SK-N-SH (cell line): ENCODE measurements at regions not wholly inside any gene's neighbourhood (a gene's known extent, or its start where the extent isn't known, plus 50 kb on each side); places are given as distances from the start of the nearest gene placed in this dataset.

Experiments used
- CTCF ChIA-PET: fragments of 300-600, 350-600 bp; formaldehyde crosslinking; extraction: SDS; loops from one replicate; lab custom pipeline; 2021; lab: Yijun Ruan, JAX
- POLR2A ChIA-PET: fragments of 350-600 bp; sonication (Branson Sonifier 250); formaldehyde crosslinking; extraction: SDS; loops from one replicate; lab custom pipeline; 2020; ENCODE audit warnings: antibody characterized with exemption, inconsistent platforms; lab: Yijun Ruan, JAX
- DNase-seq: peaks from one replicate; pipeline ENCODE4 v3.0.0; 2012
- H2AFZ ChIP-seq: fragments of 200-600 bp; sonication (generic); 2 replicates; pipeline ENCODE4 v1.8.1; 2016; ENCODE audit warnings: antibody characterized with exemption, mild to moderate bottlenecking, low read depth
- H3F3A ChIP-seq: fragments of 200-600 bp; sonication (generic); replicated peaks from 2 replicates; pipeline ENCODE3; 2016; ENCODE audit warnings: antibody characterized with exemption, mild to moderate bottlenecking; ENCODE audit not compliant: insufficient read depth
- H3K27ac ChIP-seq, 2 experiments: fragments of 200-500 bp in 1 of 2; fragments of 200-600 bp in 1 of 2; sonication (Bioruptor generic) in 1 of 2; sonication (generic), shearing (Covaris generic) in 1 of 2; 2 replicates each; pipeline versions ENCODE4 v1.5.1 to v1.6.1; 2014 to 2016; ENCODE audit warnings: low read depth in 2 of 2, inconsistent platforms in 1 of 2, low read length in 1 of 2, mild to moderate bottlenecking in 1 of 2, mixed read lengths in 1 of 2
- H3K27me3 ChIP-seq: fragments of 200-600 bp; sonication (generic), shearing (Covaris generic); 2 replicates; pipeline ENCODE4 v1.6.1; 2016; ENCODE audit warnings: mixed run types; ENCODE audit not compliant: insufficient read depth
- H3K36me3 ChIP-seq, 2 experiments: fragments of 200-500 bp in 1 of 2; fragments of 200-600 bp in 1 of 2; sonication (Bioruptor generic) in 1 of 2; sonication (generic) in 1 of 2; replicated peaks in 1 of 2; 2 replicates each; pipeline versions ENCODE3 to v1.5.1; 2014 to 2016; ENCODE audit warnings: low read length in 1 of 2, mild to moderate bottlenecking in 1 of 2; ENCODE audit not compliant: insufficient read depth in 2 of 2, control insufficient read depth in 1 of 2
- H3K4me1 ChIP-seq, 2 experiments: fragments of 200-500 bp in 1 of 2; fragments of 200-600 bp in 1 of 2; sonication (Bioruptor generic) in 1 of 2; sonication (generic), shearing (Covaris generic) in 1 of 2; 2 replicates each; pipeline versions ENCODE4 v1.5.1 to v1.6.1; 2014 to 2016; ENCODE audit warnings: low read depth in 1 of 2, low read length in 1 of 2, mixed run types in 1 of 2; ENCODE audit not compliant: insufficient read depth in 2 of 2, control insufficient read depth in 1 of 2
- H3K4me2 ChIP-seq: fragments of 200-600 bp; sonication (generic), shearing (Covaris generic); 2 replicates; pipeline ENCODE4 v1.6.1; 2017; ENCODE audit warnings: mixed run types
- H3K4me3 ChIP-seq, 2 experiments: fragments of 200-500 bp in 1 of 2; fragments of 200-600 bp in 1 of 2; sonication (Bioruptor generic) in 1 of 2; sonication (generic), shearing (Covaris generic) in 1 of 2; 2 replicates each; pipeline versions ENCODE4 v1.5.1 to v1.8.1; 2014 to 2016; ENCODE audit warnings: low read depth in 2 of 2, inconsistent platforms in 1 of 2, low read length in 1 of 2, mild to moderate bottlenecking in 1 of 2, mixed read lengths in 1 of 2, moderate library complexity in 1 of 2
- H3K79me2 ChIP-seq: fragments of 200-600 bp; sonication (generic); 2 replicates; pipeline ENCODE4 v1.8.1; 2017; ENCODE audit warnings: mild to moderate bottlenecking; ENCODE audit not compliant: insufficient read depth
- H3K9ac ChIP-seq: fragments of 200-600 bp; sonication (generic); 2 replicates; pipeline ENCODE4 v1.6.1; 2017; ENCODE audit warnings: mixed run types
- H3K9me2 ChIP-seq: fragments of 200-600 bp; sonication (generic); 2 replicates; pipeline ENCODE4 v1.6.1; 2017; ENCODE audit warnings: mixed run types
- H3K9me3 ChIP-seq: fragments of 200-600 bp; sonication (generic); 2 replicates; pipeline ENCODE4 v1.6.1; 2017; ENCODE audit warnings: mixed run types, mild to moderate bottlenecking, moderate library complexity
- H4K20me1 ChIP-seq: fragments of 200-600 bp; sonication (generic); 2 replicates; pipeline ENCODE4 v1.6.1; 2017; ENCODE audit warnings: mild to moderate bottlenecking, mixed run types; ENCODE audit not compliant: insufficient read depth
- CHD2 ChIP-seq: fragments of 150-350 bp; IDR thresholded peaks from 2 replicates; pipeline ENCODE4 v1.6.1; 2018; ENCODE audit warnings: low read length; ENCODE audit not compliant: partially characterized antibody
- EP300 ChIP-seq, 2 experiments: IDR thresholded peaks; 2 replicates each; pipeline versions ENCODE4 v1.4.0 to v1.6.1; 2012; ENCODE audit warnings: borderline replicate concordance in 1 of 2, low read depth in 1 of 2, low read length in 1 of 2
- FOSL2 ChIP-seq: IDR thresholded peaks from 2 replicates; pipeline ENCODE4 v1.4.0; 2012; ENCODE audit warnings: low read depth, mild to moderate bottlenecking, moderate library complexity, borderline replicate concordance
- FOXM1 ChIP-seq: IDR thresholded peaks from 2 replicates; pipeline ENCODE4 v1.4.0; 2012; ENCODE audit warnings: low read depth, mild to moderate bottlenecking
- GABPA ChIP-seq: IDR thresholded peaks from 2 replicates; pipeline ENCODE4 v1.4.0; 2012; ENCODE audit warnings: low read depth, mild to moderate bottlenecking
- GATA2 ChIP-seq: sonication (generic); formaldehyde crosslinking; IDR thresholded peaks from 2 replicates; pipeline ENCODE4 v1.5.0; 2020; ENCODE audit warnings: mild to moderate bottlenecking, missing genetic modification reagents
- MEF2A ChIP-seq: IDR thresholded peaks from 2 replicates; pipeline ENCODE4 v1.4.0; 2012; ENCODE audit warnings: low read depth, borderline replicate concordance
- MXI1 ChIP-seq: IDR thresholded peaks from 2 replicates; pipeline ENCODE4 v1.6.1; 2012; ENCODE audit warnings: mild to moderate bottlenecking, low read depth, low read length, improper control_type of control experiment
- RAD21 ChIP-seq: IDR thresholded peaks from 2 replicates; pipeline ENCODE4 v1.6.1; 2012; ENCODE audit warnings: mild to moderate bottlenecking, low read length
- RCOR1 ChIP-seq: fragments of 150-350 bp; IDR thresholded peaks from 2 replicates; pipeline ENCODE4 v1.6.1; 2017; ENCODE audit warnings: antibody characterized with exemption, low read length
- RFX5 ChIP-seq: IDR thresholded peaks from 2 replicates; pipeline ENCODE4 v1.6.1; 2012; ENCODE audit warnings: mild to moderate bottlenecking, improper control_type of control experiment, low read length
- SIN3A ChIP-seq: IDR thresholded peaks from 2 replicates; pipeline ENCODE4 v1.6.1; 2012; ENCODE audit warnings: low read depth, mild to moderate bottlenecking, low read length, moderate library complexity, borderline replicate concordance
- SMC3 ChIP-seq: IDR thresholded peaks from 2 replicates; pipeline ENCODE4 v1.6.1; 2012; ENCODE audit warnings: low read depth, low read length, improper control_type of control experiment
- TAF1 ChIP-seq: IDR thresholded peaks from 2 replicates; pipeline ENCODE4 v1.6.1; 2012; ENCODE audit warnings: low read depth, mild to moderate bottlenecking, low read length, moderate library complexity, borderline replicate concordance
- TEAD4 ChIP-seq: IDR thresholded peaks from 2 replicates; pipeline ENCODE4 v1.4.0; 2012; ENCODE audit warnings: mild to moderate bottlenecking, borderline replicate concordance; ENCODE audit not compliant: insufficient read depth
- WGBS: methylation state at CpG from one replicate; pipeline ENCODE4 v1.1.6; 2017; ENCODE audit warnings: low lambda C conversion rate; 5-methylcytosine and 5-hydroxymethylcytosine counted together
- TF ChIP-seq, protein P1 (sequence below): IDR thresholded peaks from 2 replicates; pipeline ENCODE4 v1.4.0; 2012; ENCODE audit warnings: low read depth
- TF ChIP-seq, protein P2 (sequence below): fragments of 200-600 bp; sonication (generic); IDR thresholded peaks from 2 replicates; pipeline ENCODE4 v1.6.1; 2017; ENCODE audit warnings: antibody characterized with exemption, mild to moderate bottlenecking, moderate library complexity

GRCh38 chr10:90484518-90484917 is 373.3 kb downstream of the HTR7 start:
- TF ChIP-seq FOXM1: no peak
- no peak for TF ChIP-seq RFX5
- TF ChIP-seq, protein P1, sequence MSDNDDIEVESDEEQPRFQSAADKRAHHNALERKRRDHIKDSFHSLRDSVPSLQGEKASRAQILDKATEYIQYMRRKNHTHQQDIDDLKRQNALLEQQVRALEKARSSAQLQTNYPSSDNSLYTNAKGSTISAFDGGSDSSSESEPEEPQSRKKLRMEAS: no peak
- H3K9me3 ChIP-seq: no peaks in the 10 kb centered on the region
- H3K4me3 ChIP-seq: no peak overlapping the region
- no peak overlapping the region for H3K27ac ChIP-seq
- CTCF ChIA-PET: no interaction called here
- H3K4me2 ChIP-seq: no peak overlapping the region
- no peaks in the 10 kb centered on the region for H3F3A ChIP-seq
- no peaks in the 10 kb centered on the region for H3K36me3 ChIP-seq
- no peaks in the 10 kb centered on the region for H3K79me2 ChIP-seq
- POLR2A ChIA-PET: no interaction called here
- H3K4me1 ChIP-seq: no peaks in the 10 kb centered on the region
- no peak overlapping the region for H2AFZ ChIP-seq
- H3K9me2 ChIP-seq: no peaks in the 10 kb centered on the region
- H4K20me1 ChIP-seq: no peaks in the 10 kb centered on the region
- no peak for DNase-seq
- WGBS: 11% methylated on average over 3 of the region's 3 CpGs
- H3K27me3 ChIP-seq: 0 out of 2 replicates have a peak, but pooled peaks cover 6% of the 10 kb centered on the region
- no peak overlapping the region for H3K9ac ChIP-seq

DNA sequence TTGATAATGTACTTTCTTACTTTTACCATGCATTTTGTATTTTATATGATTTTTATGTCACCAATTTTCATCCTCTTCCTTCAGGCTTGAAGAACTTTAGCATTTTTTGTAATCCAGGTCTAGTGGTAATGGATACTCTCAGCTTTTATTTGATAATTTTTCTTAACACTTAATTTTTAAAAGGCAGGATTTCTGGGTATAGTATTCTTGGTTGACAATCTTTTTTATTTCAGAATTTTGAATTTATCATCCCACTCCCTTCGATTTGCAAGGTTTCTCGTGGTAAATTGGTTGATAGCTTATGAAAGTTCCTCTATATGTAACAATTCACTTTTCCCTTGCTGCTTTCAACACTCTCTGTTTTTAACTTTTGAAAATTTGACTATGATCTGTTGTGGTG is 363.7 kb downstream of the HTR7 start:
- Histone ChIP-seq H2AFZ (no peak overlapping the region), H3K4me3 (no peak overlapping the region), H3K9ac (no peak overlapping the region), H4K20me1 (no peaks in the 10 kb centered on the region), H3K27ac (no peak overlapping the region), H3K4me1 (no peaks in the 10 kb centered on the region), H3K9me3 (no peaks in the 10 kb centered on the region; the same call in 1 of the 2 replicates), H3K27me3 (no peaks in the 10 kb centered on the region), H3F3A (no peaks in the 10 kb centered on the region), H3K4me2 (no peak overlapping the region), H3K79me2 (no peaks in the 10 kb centered on the region), H3K36me3 (no peaks in the 10 kb centered on the region), H3K9me2 (no peaks in the 10 kb centered on the region)
- ChIA-PET CTCF (no interaction called here), POLR2A (no interaction called here)
- TF ChIP-seq GATA2 (CRISPR knock-in tag) (no peak), SMC3 (no peak), EP300 (IDR thresholded peaks at IDR 0.05; ENCODE audit: borderline replicate concordance in 1 of 2, low read depth in 1 of 2, low read length in 1 of 2) (no peak), RCOR1 (no peak), MXI1 (no peak), MEF2A (no peak), CHD2 (no peak), SIN3A (no peak), RFX5 (no peak), TAF1 (no peak), TEAD4 (no peak), GABPA (no peak), RAD21 (no peak), FOSL2 (no peak)
- TF ChIP-seq, protein P2, sequence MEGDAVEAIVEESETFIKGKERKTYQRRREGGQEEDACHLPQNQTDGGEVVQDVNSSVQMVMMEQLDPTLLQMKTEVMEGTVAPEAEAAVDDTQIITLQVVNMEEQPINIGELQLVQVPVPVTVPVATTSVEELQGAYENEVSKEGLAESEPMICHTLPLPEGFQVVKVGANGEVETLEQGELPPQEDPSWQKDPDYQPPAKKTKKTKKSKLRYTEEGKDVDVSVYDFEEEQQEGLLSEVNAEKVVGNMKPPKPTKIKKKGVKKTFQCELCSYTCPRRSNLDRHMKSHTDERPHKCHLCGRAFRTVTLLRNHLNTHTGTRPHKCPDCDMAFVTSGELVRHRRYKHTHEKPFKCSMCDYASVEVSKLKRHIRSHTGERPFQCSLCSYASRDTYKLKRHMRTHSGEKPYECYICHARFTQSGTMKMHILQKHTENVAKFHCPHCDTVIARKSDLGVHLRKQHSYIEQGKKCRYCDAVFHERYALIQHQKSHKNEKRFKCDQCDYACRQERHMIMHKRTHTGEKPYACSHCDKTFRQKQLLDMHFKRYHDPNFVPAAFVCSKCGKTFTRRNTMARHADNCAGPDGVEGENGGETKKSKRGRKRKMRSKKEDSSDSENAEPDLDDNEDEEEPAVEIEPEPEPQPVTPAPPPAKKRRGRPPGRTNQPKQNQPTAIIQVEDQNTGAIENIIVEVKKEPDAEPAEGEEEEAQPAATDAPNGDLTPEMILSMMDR: no peak
- TF ChIP-seq, protein P1: no peak
- no peak for DNase-seq
- 0% methylated on average over 2 of the region's 2 CpGs for WGBS
